ENCODE measurements at regions not wholly inside any gene's neighbourhood (a gene's known extent, or its start where the extent isn't known, plus 50 kb on each side); places are given as distances from the start of the nearest gene placed in this dataset.
A peak's percentile ranks its signal among the peaks of the same experiment; 100 is the strongest.
"Not testable (repeated sequence)": the region's sequence is repeated elsewhere in the genome, so short reads cannot be mapped to it uniquely, and the experiment has no call there.

- Histone ChIP-seq H3K9me3 (no peaks in the 10 kb centered on the region), H3K27ac (peak overlapping the region in 1 of 3 donors; percentile 72), H3K4me3 (replicated peaks in 1 of 3) (no peak overlapping the region), H3K27me3 (no peaks in the 10 kb centered on the region), H3K4me1 (peaks cover 5 to 11% of the 10 kb centered on the region in 2 donors), H3K36me3 (no peaks in the 10 kb centered on the region)
- WGBS, 2 donors = 50 to 69% methylated on average over 1 of the region's 1 CpG
- intact Hi-C loops (cut with DNase I) = no loop called here
- TF ChIP-seq, protein P1, sequence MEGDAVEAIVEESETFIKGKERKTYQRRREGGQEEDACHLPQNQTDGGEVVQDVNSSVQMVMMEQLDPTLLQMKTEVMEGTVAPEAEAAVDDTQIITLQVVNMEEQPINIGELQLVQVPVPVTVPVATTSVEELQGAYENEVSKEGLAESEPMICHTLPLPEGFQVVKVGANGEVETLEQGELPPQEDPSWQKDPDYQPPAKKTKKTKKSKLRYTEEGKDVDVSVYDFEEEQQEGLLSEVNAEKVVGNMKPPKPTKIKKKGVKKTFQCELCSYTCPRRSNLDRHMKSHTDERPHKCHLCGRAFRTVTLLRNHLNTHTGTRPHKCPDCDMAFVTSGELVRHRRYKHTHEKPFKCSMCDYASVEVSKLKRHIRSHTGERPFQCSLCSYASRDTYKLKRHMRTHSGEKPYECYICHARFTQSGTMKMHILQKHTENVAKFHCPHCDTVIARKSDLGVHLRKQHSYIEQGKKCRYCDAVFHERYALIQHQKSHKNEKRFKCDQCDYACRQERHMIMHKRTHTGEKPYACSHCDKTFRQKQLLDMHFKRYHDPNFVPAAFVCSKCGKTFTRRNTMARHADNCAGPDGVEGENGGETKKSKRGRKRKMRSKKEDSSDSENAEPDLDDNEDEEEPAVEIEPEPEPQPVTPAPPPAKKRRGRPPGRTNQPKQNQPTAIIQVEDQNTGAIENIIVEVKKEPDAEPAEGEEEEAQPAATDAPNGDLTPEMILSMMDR (IDR thresholded peaks at IDR 0.05) = no peak
- no peak for TF ChIP-seq POLR2A (IDR thresholded peaks at IDR 0.05)
- DNase-seq = peak; percentile 8 to 34
Measured at GRCh38 chr3:154926721-154927120, 153.4 kb upstream of the MME start.

DNA sequence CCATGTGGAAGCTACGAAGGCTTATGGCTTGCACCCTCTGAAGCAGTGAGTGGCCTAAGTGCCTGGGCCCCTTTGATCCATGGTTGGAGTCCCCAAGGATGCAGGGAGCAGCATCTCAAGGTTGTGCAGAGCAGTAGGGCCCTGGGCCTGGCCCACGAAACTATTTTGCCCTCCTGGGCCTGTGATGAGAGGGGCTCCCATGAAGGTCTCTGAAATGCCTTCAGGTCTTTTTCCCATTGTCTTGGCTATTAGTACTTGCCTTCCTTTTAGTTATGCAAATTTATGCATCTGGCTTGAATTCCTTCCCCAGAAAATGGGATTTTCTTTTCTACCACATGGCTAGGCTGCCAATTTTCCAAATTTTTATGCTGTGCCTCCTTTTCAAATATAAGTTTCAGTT lies 158.8 kb upstream of the MME start:
- Histone ChIP-seq H3K27me3 (no peaks in the 10 kb centered on the region), H3K36me3 (no peaks in the 10 kb centered on the region), H3K4me3 (replicated peaks in 1 of 3) (no peak overlapping the region), H3K27ac (no peak overlapping the region), H3K4me1 (peaks cover 1 to 2% of the 10 kb centered on the region in 2 donors), H3K9me3 (no peaks in the 10 kb centered on the region)
- intact Hi-C loops (cut with DNase I) = no loop called here
- TF ChIP-seq, protein P1 (IDR thresholded peaks at IDR 0.05) = no peak
- no peak for TF ChIP-seq POLR2A (IDR thresholded peaks at IDR 0.05)
- no peak for DNase-seq
- WGBS, 2 donors = 84 to 94% methylated on average over 2 of the region's 2 CpGs

DNA sequence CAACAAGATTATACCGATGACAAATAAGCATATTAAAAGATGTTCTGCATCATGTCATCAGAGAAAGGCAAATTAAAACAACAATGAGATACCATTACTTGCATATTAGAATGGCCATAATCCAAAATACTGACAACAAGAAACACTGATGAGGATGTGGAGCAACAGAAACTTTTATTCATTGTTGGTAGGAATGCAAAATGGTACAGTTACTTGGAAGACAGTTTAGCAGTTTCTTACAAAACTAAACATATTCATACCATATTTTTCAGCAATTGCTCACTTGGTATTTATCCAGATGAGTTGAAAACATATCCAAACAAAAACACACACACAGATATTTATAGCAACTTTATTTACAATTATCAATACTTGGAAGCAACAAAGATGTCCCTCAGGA lies 160.9 kb upstream of the MME start:
- no peaks in the 10 kb centered on the region for H3K27me3 ChIP-seq
- 73 to 81% methylated on average over 1 of the region's 1 CpG for WGBS, 2 donors
- DNase-seq = no peak
- H3K27ac ChIP-seq = no peak overlapping the region
- H3K36me3 ChIP-seq = no peaks in the 10 kb centered on the region
- intact Hi-C loops (cut with DNase I) = no loop called here
- H3K4me1 ChIP-seq = no peaks in the 10 kb centered on the region
- no peaks in the 10 kb centered on the region for H3K9me3 ChIP-seq
- H3K4me3 ChIP-seq (replicated peaks in 1 of 3) = no peak overlapping the region
- TF ChIP-seq, protein P1 (IDR thresholded peaks at IDR 0.05) = no peak
- TF ChIP-seq POLR2A (IDR thresholded peaks at IDR 0.05) = no peak

- H3K9me3 ChIP-seq = no peaks in the 10 kb centered on the region
- intact Hi-C loops (cut with DNase I) = no loop called here
Measured at GRCh38 chr3:154904328-154904727, 175.8 kb upstream of the MME start.

DNA sequence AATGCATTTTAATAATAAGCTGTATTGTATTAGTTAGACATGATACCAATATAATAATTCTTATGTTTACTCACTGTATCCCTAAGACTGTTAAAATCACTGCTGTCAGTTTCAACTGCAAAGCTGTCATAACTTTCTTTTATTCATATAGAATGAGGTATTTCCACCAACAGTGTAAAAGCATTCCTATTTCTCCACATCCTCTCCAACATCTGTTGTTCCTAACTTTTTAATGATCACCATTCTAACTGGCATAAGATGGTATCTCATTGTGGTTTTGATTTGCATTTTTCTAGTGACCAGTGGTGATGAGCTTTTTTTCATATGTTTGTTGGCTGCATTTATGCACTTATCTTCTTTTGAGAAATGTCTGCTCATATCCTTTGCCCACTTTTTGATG lies 177.6 kb upstream of the MME start:
- intact Hi-C loops (cut with DNase I); H3K27me3 ChIP-seq; H3K27ac ChIP-seq; H3K9me3 ChIP-seq; H3K36me3 ChIP-seq; H3K4me3 ChIP-seq (replicated peaks in 1 of 3); DNase-seq; H3K4me1 ChIP-seq: not testable (repeated sequence)

More at GRCh38 chr3:154904328-154904727, 175.8 kb upstream of the MME start:
- no peaks in the 10 kb centered on the region for H3K27me3 ChIP-seq
- no peaks in the 10 kb centered on the region for H3K4me1 ChIP-seq
- DNase-seq = no peak
- WGBS, 2 donors = 28 to 35% methylated on average over 2 of the region's 2 CpGs
- H3K4me3 ChIP-seq (replicated peaks in 1 of 3) = no peak overlapping the region
- TF ChIP-seq, protein P1 (IDR thresholded peaks at IDR 0.05) = peak in 3 of 6 experiments; percentile 21 to 38 (median 30)
- TF ChIP-seq POLR2A (IDR thresholded peaks at IDR 0.05) = no peak
- H3K36me3 ChIP-seq = no peaks in the 10 kb centered on the region
- H3K27ac ChIP-seq = no peak overlapping the region

DNA sequence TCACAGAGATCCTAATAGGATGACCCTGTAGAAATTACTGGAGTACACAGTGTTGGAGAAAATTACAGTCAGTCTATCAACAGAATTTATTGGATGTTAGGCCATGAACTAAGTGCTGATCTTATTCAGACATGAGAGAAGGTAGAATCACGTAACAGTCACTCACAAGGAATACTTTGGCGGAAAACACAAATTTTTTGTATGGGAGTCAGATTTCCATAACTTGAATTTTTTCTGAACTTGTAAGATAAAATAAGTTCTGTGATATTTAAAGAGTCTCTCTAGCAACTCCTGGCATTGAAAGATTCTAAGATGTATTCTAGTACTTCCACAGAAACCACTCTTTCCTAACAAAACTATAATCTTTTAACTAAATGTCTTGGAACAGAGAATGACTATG lies 178.8 kb upstream of the MME start:
- no peaks in the 10 kb centered on the region for H3K36me3 ChIP-seq

More for the DNA sequence above, 178.8 kb upstream of the MME start:
- intact Hi-C loops (cut with DNase I) = no loop called here
- H3K27ac ChIP-seq = no peak overlapping the region
- no peaks in the 10 kb centered on the region for H3K27me3 ChIP-seq
- WGBS, 2 donors = 94% methylated on average over 2 of the region's 2 CpGs
- TF ChIP-seq POLR2A (IDR thresholded peaks at IDR 0.05) = no peak
- TF ChIP-seq, protein P1 (IDR thresholded peaks at IDR 0.05) = no peak
- H3K4me1 ChIP-seq = no peaks in the 10 kb centered on the region
- DNase-seq = no peak
- H3K4me3 ChIP-seq (replicated peaks in 1 of 3) = no peak overlapping the region
- H3K9me3 ChIP-seq = no peaks in the 10 kb centered on the region

Data from thyroid gland (tissue), 4 donors.